Hepatocyte (in vitro differentiated cells): ENCODE measurements at regions not wholly inside any gene's neighbourhood (a gene's known extent, or its start where the extent isn't known, plus 50 kb on each side); places are given as distances from the start of the nearest gene placed in this dataset.

Experiments used
- DNase-seq: peaks from one replicate; pipeline ENCODE4 v3.0.0-alpha.2; 2016; ENCODE audit warnings: low spot score
- H2AFZ ChIP-seq: fragments of 200-600 bp; sonication (generic); 2 replicates; pipeline ENCODE4 v1.6.0; 2016; ENCODE audit warnings: antibody characterized with exemption, mild to moderate bottlenecking
- H3K27ac ChIP-seq: fragments of 200-600 bp; sonication (generic); 2 replicates; pipeline ENCODE4 v1.5.1; 2016; ENCODE audit warnings: mild to moderate bottlenecking
- H3K27me3 ChIP-seq: fragments of 200-600 bp; sonication (generic); 2 replicates; pipeline ENCODE4 v1.6.1; 2016
- H3K36me3 ChIP-seq: fragments of 200-600 bp; sonication (generic); replicated peaks from 2 replicates; pipeline ENCODE4 v1.5.1; 2016; ENCODE audit warnings: low read depth; ENCODE audit not compliant: insufficient read depth
- H3K4me1 ChIP-seq: fragments of 200-600 bp; sonication (generic); 2 replicates; pipeline ENCODE4 v1.5.1; 2016; ENCODE audit warnings: mild to moderate bottlenecking, moderate library complexity; ENCODE audit not compliant: insufficient read depth
- H3K4me2 ChIP-seq: fragments of 200-600 bp; sonication (generic); 2 replicates; pipeline ENCODE4 v1.6.0; 2016
- H3K4me3 ChIP-seq: fragments of 200-600 bp; sonication (generic); 2 replicates; pipeline ENCODE4 v1.5.1; 2016; ENCODE audit warnings: mild to moderate bottlenecking
- H3K79me2 ChIP-seq: fragments of 200-600 bp; sonication (generic); 2 replicates; pipeline ENCODE4 v1.6.0; 2017; ENCODE audit warnings: mild to moderate bottlenecking
- H3K9me2 ChIP-seq: fragments of 200-600 bp; sonication (generic); replicated peaks from 2 replicates; pipeline ENCODE4 v1.6.0; 2017; ENCODE audit warnings: mild to moderate bottlenecking; ENCODE audit not compliant: insufficient read depth
- H3K9me3 ChIP-seq: fragments of 200-600 bp; sonication (generic); 2 replicates; pipeline ENCODE4 v1.5.1; 2016; ENCODE audit warnings: low read depth, mild to moderate bottlenecking
- H4K20me1 ChIP-seq: fragments of 200-600 bp; sonication (generic); 2 replicates; pipeline ENCODE4 v1.6.0; 2016; ENCODE audit warnings: mild to moderate bottlenecking; ENCODE audit not compliant: insufficient read depth, poor library complexity, severe bottlenecking
- EZH2 ChIP-seq: fragments of 200-600 bp; sonication (generic); IDR thresholded peaks from 2 replicates; pipeline ENCODE4 v1.6.1; 2016; ENCODE audit warnings: antibody characterized with exemption, mild to moderate bottlenecking, borderline replicate concordance
- EZH2phosphoT487 ChIP-seq: fragments of 200-600 bp; sonication (generic); IDR thresholded peaks from one replicate; pipeline ENCODE4 v1.6.1; 2018; ENCODE audit warnings: antibody characterized with exemption, mild to moderate bottlenecking, low read depth, moderate library complexity; ENCODE audit not compliant: unreplicated experiment, severe bottlenecking
- whole genome bisulfite sequencing: methylation state at CpG from one replicate; pipeline ENCODE4 v1.1.6; 2016; ENCODE audit warnings: low lambda C conversion rate; ENCODE audit errors: missing lambda C conversion rate; 5-methylcytosine and 5-hydroxymethylcytosine counted together
- TF ChIP-seq, protein P1 (sequence below): fragments of 200-600 bp; sonication (generic); IDR thresholded peaks from 2 replicates; pipeline ENCODE4 v1.5.1; 2016; ENCODE audit warnings: antibody characterized with exemption, mild to moderate bottlenecking; ENCODE audit not compliant: poor library complexity

DNA sequence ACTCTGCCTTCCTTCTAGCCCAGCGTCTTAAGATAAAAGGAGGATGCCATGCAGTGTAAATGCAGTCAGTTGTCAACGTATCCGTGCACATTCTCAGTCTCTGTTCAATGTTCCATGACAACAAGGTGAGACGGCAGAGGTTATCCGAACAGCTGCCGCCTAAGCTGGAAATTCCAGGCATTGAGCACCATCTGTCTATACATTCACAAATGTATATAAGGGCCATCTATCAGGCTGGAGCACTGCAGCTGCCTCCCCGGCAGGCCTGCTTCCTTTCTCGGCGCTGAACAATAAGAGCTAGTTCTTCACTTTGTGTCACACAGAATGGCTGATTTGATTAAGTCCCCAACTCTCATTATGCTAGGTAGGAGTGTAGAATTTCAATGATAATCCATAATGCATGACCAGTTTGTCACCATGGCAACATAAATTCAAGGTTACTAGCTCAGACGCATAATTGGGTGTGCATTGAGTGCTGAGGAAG, 282.2 kb upstream of the SOX11 start:
- 48% methylated on average over 10 of the region's 10 CpGs for WGBS

DNA sequence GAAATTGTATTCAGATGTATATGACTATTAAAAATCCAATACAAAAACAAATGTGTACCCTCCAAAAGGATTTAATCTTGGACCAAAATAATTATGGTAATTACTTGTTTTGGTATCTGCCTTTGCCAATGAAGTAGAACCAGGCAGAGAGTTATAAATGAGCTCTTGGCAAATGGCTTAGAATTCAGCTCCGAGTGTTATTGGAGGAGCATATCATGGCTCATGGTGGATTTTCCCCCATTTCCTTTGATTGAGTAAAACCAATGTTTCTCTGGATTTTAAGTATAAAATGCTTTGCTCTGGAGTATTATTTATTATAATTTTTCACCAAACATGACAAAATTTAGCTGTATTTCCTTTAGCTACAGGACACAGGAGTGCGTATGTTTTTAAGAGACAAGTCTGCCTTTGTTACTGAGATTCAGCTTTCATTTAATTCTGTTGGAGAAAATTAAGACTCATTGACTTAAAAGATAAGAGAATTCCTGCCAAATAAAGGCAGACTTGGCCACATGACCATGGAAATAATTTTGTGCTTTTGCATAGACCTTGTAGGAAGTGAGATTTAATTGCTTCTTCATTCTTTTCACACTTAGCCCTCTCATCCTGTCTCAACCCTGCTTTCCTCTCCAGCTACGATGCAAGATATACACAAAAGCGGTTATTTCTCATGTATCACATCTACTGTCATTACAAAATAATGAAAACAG, 281.0 kb upstream of the SOX11 start:
- H3K9me3 ChIP-seq: no peaks in the 10 kb centered on the region

More for the DNA sequence above, 282.2 kb upstream of the SOX11 start:
- no peak for DNase-seq
- Histone ChIP-seq H2AFZ (no peak overlapping the region), H3K4me2 (no peak overlapping the region), H3K4me1 (no peaks in the 10 kb centered on the region), H3K9me2 (no peaks in the 10 kb centered on the region), H3K79me2 (no peaks in the 10 kb centered on the region), H3K27ac (no peak overlapping the region), H3K36me3 (no peaks in the 10 kb centered on the region), H4K20me1 (no peaks in the 10 kb centered on the region), H3K9me3 (no peaks in the 10 kb centered on the region), H3K4me3 (no peak overlapping the region), H3K27me3 (no peaks in the 10 kb centered on the region)
- TF ChIP-seq EZH2: no peak
- no peak for TF ChIP-seq EZH2phosphoT487
- TF ChIP-seq, protein P1, sequence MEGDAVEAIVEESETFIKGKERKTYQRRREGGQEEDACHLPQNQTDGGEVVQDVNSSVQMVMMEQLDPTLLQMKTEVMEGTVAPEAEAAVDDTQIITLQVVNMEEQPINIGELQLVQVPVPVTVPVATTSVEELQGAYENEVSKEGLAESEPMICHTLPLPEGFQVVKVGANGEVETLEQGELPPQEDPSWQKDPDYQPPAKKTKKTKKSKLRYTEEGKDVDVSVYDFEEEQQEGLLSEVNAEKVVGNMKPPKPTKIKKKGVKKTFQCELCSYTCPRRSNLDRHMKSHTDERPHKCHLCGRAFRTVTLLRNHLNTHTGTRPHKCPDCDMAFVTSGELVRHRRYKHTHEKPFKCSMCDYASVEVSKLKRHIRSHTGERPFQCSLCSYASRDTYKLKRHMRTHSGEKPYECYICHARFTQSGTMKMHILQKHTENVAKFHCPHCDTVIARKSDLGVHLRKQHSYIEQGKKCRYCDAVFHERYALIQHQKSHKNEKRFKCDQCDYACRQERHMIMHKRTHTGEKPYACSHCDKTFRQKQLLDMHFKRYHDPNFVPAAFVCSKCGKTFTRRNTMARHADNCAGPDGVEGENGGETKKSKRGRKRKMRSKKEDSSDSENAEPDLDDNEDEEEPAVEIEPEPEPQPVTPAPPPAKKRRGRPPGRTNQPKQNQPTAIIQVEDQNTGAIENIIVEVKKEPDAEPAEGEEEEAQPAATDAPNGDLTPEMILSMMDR: no peak

DNA sequence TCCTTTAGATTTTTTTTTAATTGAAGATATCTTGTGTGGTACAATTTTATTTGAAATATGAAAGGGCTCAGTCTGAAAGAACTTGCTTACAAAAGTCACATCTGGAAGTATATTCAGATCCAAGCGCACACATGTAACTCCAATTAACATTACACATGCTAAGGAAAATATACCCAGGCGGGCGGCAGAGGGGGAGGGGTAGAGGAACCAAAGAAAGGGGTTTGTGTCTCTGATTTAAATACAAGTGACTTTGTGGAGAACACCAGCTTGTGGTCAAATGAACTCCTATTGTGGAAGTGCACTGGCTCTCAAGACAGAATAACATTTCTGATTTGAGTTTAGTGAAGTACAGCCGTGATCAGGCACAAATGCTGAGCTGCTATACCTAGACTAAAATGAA, 280.2 kb upstream of the SOX11 start:
- 80% methylated on average over 4 of the region's 4 CpGs for WGBS
- no peaks in the 10 kb centered on the region for H3K36me3 ChIP-seq
- no peaks in the 10 kb centered on the region for H3K27me3 ChIP-seq
- no peaks in the 10 kb centered on the region for H3K9me2 ChIP-seq
- no peaks in the 10 kb centered on the region for H3K9me3 ChIP-seq
- H3K27ac ChIP-seq: no peak overlapping the region
- TF ChIP-seq EZH2 (no peak), EZH2phosphoT487 (no peak)
- TF ChIP-seq, protein P1: no peak
- H4K20me1 ChIP-seq: no peaks in the 10 kb centered on the region
- H3K79me2 ChIP-seq: no peaks in the 10 kb centered on the region
- no peaks in the 10 kb centered on the region for H3K4me1 ChIP-seq
- H3K4me2 ChIP-seq: no peak overlapping the region
- no peak for DNase-seq
- no peak overlapping the region for H3K4me3 ChIP-seq
- H2AFZ ChIP-seq: no peak overlapping the region

More for the DNA sequence above, 281.0 kb upstream of the SOX11 start:
- Histone ChIP-seq H4K20me1 (no peaks in the 10 kb centered on the region), H3K9me2 (no peaks in the 10 kb centered on the region), H3K27me3 (no peaks in the 10 kb centered on the region), H3K4me3 (no peak overlapping the region), H3K4me1 (no peaks in the 10 kb centered on the region), H3K79me2 (no peaks in the 10 kb centered on the region), H3K4me2 (no peak overlapping the region), H3K36me3 (no peaks in the 10 kb centered on the region), H3K27ac (no peak overlapping the region), H2AFZ (no peak overlapping the region)
- TF ChIP-seq, protein P1: no peak
- TF ChIP-seq EZH2 (no peak), EZH2phosphoT487 (no peak)
- DNase-seq: no peak
- 76% methylated on average over 4 of the region's 4 CpGs for WGBS
